Panc1 (cell line): ENCODE measurements at regions not wholly inside any gene's neighbourhood (a gene's known extent, or its start where the extent isn't known, plus 50 kb on each side); places are given as distances from the start of the nearest gene placed in this dataset.

ENCODE experiments used
- ATAC-seq: fragments of 200-7000 bp; cut with Tn5 transposase; 2 replicates; pipeline ENCODE4 v1.9.1; 2020; ENCODE audit warnings: mild to moderate bottlenecking, moderate library complexity
- BruUV-seq: library from RNA; stranded (reverse); fragments of 400-500 nt; replicated peaks from 2 replicates; lab custom pipeline; 2021; lab: Mats Ljungman, UMichigan
- CTCF ChIA-PET: fragments of 300-600 bp; sonication (Branson Sonifier 250); formaldehyde crosslinking; loops from one replicate; lab custom pipeline; 2022; ENCODE audit warnings: antibody characterized with exemption; lab: Charles Lee
- POLR2A ChIA-PET: fragments of 300-600 bp; sonication (Branson Sonifier 250); formaldehyde crosslinking; loops from one replicate; lab custom pipeline; 2022; ENCODE audit warnings: antibody characterized with exemption; lab: Charles Lee
- DNase-seq: peaks from one replicate; pipeline ENCODE4 v3.0.0-alpha.2; 2010; ENCODE audit warnings: low read depth, low spot score
- H3K27ac ChIP-seq: 2 replicates; pipeline ENCODE4 v1.5.1; 2011; ENCODE audit warnings: mild to moderate bottlenecking, low read length, inconsistent platforms
- H3K27me3 ChIP-seq: fragments of 200-500 bp; sonication (Bioruptor generic); 2 replicates; pipeline ENCODE4 v1.6.0; 2014; ENCODE audit warnings: low read length, inconsistent platforms; ENCODE audit not compliant: control insufficient read depth, insufficient read depth
- H3K36me3 ChIP-seq: fragments of 200-500 bp; sonication (Bioruptor generic); 2 replicates; pipeline ENCODE4 v1.5.1; 2014; ENCODE audit warnings: inconsistent platforms, mild to moderate bottlenecking, low read length, moderate library complexity; ENCODE audit not compliant: control insufficient read depth, insufficient read depth
- H3K4me1 ChIP-seq: 2 replicates; pipeline ENCODE4 v1.5.1; 2011; ENCODE audit warnings: inconsistent platforms, mild to moderate bottlenecking, low read length, moderate library complexity; ENCODE audit not compliant: control insufficient read depth, insufficient read depth
- H3K4me3 ChIP-seq, 2 experiments: 2 replicates each; pipeline ENCODE4 v1.5.1; 2011 to 2012; ENCODE audit warnings: low read depth in 2 of 2, low read length in 2 of 2, mild to moderate bottlenecking in 2 of 2, inconsistent platforms in 1 of 2, moderate library complexity in 1 of 2
- H3K9me3 ChIP-seq: fragments of 200-500 bp; sonication (Bioruptor generic); 2 replicates; pipeline ENCODE4 v1.5.1; 2014; ENCODE audit warnings: low read depth, mild to moderate bottlenecking, inconsistent platforms, low read length, moderate library complexity; ENCODE audit not compliant: control insufficient read depth, insufficient read depth
- POLR2AphosphoS5 ChIP-seq: IDR thresholded peaks from 2 replicates; pipeline ENCODE4 v1.6.1; 2012; ENCODE audit warnings: mild to moderate bottlenecking, low read depth, low read length, moderate library complexity
- SIN3A ChIP-seq: IDR thresholded peaks from 2 replicates; pipeline ENCODE4 v1.6.1; 2012; ENCODE audit warnings: low read depth, mild to moderate bottlenecking, low read length, moderate library complexity, borderline replicate concordance; ENCODE audit not compliant: insufficient read depth
- TCF7L2 ChIP-seq: IDR thresholded peaks from 2 replicates; pipeline ENCODE4 v1.6.1; 2011; ENCODE audit warnings: mild to moderate bottlenecking, low read depth, low read length, inconsistent platforms
- in situ Hi-C: cut with HindIII; loops from 2 replicates; pipeline ENCODE4 v1.10.0; 2016; ENCODE audit warnings: low sequenced_read_pairs, low pct_unique_long_range_greater_than_20kb
- intact Hi-C: fragments of 100-400 bp; cut with micrococcal nuclease; formaldehyde crosslinking; loops from one replicate; pipeline ENCODE4 v1.10.0; 2022; ENCODE audit not compliant: unreplicated experiment
- TF ChIP-seq, protein P1 (sequence below): fragments of 450-650 bp; IDR thresholded peaks from 2 replicates; pipeline ENCODE4 v1.5.1; 2017; ENCODE audit warnings: mild to moderate bottlenecking
- TF ChIP-seq, protein P2 (sequence below), 2 experiments: IDR thresholded peaks; 2 replicates each; pipeline ENCODE4 v1.6.1; 2011 to 2012; ENCODE audit warnings: low read depth in 2 of 2, control low read depth in 1 of 2, low read length in 1 of 2, mild to moderate bottlenecking in 1 of 2, moderate library complexity in 1 of 2; ENCODE audit not compliant: insufficient read depth in 1 of 2

DNA sequence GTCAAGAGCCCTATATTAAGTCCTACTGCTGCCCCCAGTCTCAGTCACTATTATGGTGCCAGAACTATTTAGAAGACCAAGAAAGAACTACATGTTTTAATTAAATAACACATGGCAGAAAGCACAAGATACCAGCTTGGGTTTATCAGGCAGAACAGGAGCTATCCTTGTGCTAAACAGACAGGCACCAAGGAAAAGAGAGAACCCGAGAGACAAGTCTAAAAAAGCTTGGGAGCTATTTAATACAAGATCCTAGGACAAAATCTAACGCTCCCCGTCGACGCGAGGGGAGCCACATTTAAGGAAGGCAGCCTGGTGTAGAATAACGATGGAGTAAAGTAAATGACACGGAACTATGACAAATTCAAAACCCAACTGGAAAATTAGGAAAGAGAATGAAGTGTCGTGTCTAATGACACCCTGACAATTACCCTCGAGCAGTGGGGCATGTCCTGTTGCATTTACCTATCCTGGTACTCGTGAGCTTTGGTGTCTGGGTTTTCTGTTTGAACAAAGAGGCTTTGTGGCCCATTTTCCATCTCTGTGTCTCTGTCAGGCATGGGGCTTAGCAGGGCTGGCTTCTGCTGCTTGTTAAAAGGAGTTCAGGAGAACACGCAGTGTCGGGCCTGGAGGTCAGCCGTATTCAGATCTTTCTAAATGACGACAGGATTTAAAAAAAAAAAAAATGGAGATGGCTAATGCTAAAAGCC is 140.6 kb downstream of the ETNK1 start:
- in situ Hi-C loops (no loop called here), intact Hi-C loops (no loop called here)
- ATAC-seq = no peak
- TF ChIP-seq, protein P1, sequence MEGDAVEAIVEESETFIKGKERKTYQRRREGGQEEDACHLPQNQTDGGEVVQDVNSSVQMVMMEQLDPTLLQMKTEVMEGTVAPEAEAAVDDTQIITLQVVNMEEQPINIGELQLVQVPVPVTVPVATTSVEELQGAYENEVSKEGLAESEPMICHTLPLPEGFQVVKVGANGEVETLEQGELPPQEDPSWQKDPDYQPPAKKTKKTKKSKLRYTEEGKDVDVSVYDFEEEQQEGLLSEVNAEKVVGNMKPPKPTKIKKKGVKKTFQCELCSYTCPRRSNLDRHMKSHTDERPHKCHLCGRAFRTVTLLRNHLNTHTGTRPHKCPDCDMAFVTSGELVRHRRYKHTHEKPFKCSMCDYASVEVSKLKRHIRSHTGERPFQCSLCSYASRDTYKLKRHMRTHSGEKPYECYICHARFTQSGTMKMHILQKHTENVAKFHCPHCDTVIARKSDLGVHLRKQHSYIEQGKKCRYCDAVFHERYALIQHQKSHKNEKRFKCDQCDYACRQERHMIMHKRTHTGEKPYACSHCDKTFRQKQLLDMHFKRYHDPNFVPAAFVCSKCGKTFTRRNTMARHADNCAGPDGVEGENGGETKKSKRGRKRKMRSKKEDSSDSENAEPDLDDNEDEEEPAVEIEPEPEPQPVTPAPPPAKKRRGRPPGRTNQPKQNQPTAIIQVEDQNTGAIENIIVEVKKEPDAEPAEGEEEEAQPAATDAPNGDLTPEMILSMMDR = no peak
- no peak for TF ChIP-seq SIN3A
- no peak for TF ChIP-seq POLR2AphosphoS5
- no peak for TF ChIP-seq TCF7L2
- TF ChIP-seq, protein P2, sequence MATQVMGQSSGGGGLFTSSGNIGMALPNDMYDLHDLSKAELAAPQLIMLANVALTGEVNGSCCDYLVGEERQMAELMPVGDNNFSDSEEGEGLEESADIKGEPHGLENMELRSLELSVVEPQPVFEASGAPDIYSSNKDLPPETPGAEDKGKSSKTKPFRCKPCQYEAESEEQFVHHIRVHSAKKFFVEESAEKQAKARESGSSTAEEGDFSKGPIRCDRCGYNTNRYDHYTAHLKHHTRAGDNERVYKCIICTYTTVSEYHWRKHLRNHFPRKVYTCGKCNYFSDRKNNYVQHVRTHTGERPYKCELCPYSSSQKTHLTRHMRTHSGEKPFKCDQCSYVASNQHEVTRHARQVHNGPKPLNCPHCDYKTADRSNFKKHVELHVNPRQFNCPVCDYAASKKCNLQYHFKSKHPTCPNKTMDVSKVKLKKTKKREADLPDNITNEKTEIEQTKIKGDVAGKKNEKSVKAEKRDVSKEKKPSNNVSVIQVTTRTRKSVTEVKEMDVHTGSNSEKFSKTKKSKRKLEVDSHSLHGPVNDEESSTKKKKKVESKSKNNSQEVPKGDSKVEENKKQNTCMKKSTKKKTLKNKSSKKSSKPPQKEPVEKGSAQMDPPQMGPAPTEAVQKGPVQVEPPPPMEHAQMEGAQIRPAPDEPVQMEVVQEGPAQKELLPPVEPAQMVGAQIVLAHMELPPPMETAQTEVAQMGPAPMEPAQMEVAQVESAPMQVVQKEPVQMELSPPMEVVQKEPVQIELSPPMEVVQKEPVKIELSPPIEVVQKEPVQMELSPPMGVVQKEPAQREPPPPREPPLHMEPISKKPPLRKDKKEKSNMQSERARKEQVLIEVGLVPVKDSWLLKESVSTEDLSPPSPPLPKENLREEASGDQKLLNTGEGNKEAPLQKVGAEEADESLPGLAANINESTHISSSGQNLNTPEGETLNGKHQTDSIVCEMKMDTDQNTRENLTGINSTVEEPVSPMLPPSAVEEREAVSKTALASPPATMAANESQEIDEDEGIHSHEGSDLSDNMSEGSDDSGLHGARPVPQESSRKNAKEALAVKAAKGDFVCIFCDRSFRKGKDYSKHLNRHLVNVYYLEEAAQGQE (IDR thresholded peaks at IDR 0.05; ENCODE audit: insufficient read depth in 1 of 2, low read depth in 2 of 2, low read length in 1 of 2) = no peak
- Histone ChIP-seq H3K4me3 (no peak overlapping the region), H3K4me1 (no peaks in the 10 kb centered on the region), H3K36me3 (no peaks in the 10 kb centered on the region), H3K27ac (no peak overlapping the region), H3K9me3 (no peaks in the 10 kb centered on the region), H3K27me3 (no peaks in the 10 kb centered on the region)
- ChIA-PET POLR2A (no interaction called here), CTCF (no interaction called here)
- no peak for DNase-seq
- no TSS peak for BruUV-seq

DNA sequence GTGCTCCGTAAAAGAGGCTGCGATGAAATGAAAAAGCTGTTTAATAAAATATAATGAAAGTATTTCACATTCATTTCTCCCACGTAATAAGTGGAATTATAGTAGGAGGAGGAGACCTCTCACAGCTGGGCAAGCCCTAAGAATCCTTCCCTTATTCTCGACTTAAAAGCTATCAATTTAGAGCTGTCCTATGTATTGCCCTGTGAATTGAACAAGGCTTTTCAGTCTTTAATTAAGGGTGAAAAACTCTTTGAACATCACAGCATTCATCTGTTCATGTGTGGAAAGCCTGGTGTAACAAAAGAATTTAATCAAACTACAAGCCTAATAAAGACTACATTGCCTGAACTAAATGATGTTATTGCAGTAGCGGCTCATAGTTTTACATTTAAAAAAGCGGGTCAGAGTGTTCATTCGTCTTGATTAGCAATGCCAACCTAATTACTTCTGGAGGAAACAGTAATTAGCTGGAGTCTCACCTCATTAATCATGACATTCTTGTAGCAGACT is 142.0 kb downstream of the ETNK1 start:
- ATAC-seq = no peak
- CTCF ChIA-PET = no interaction called here
- Histone ChIP-seq H3K4me1 (no peaks in the 10 kb centered on the region), H3K27ac (no peak overlapping the region), H3K36me3 (no peaks in the 10 kb centered on the region), H3K27me3 (no peaks in the 10 kb centered on the region), H3K9me3 (no peaks in the 10 kb centered on the region), H3K4me3 (no peak overlapping the region)
- in situ Hi-C loops = no loop called here
- DNase-seq = no peak
- TF ChIP-seq SIN3A (no peak), POLR2AphosphoS5 (no peak), TCF7L2 (no peak)
- TF ChIP-seq, protein P1 = no peak
- TF ChIP-seq, protein P2 (IDR thresholded peaks at IDR 0.05; ENCODE audit: insufficient read depth in 1 of 2, low read depth in 2 of 2, low read length in 1 of 2) = no peak
- POLR2A ChIA-PET = no interaction called here
- no TSS peak for BruUV-seq
- intact Hi-C loops = no loop called here
